OCI-LY7 (cell line): ENCODE measurements at regions not wholly inside any gene's neighbourhood (a gene's known extent, or its start where the extent isn't known, plus 50 kb on each side); places are given as distances from the start of the nearest gene placed in this dataset.

Source experiments
- BruUV-seq: library from RNA; stranded (reverse); fragments of 400-500 nt; replicated peaks from 2 replicates; lab custom pipeline; 2021; lab: Mats Ljungman, UMichigan
- CTCF ChIA-PET: fragments of 300-600 bp; sonication (Branson Sonifier 250); formaldehyde crosslinking; loops from one replicate; lab custom pipeline; 2022; ENCODE audit warnings: antibody characterized with exemption; ENCODE audit not compliant: unreplicated experiment; lab: Charles Lee
- POLR2A ChIA-PET: fragments of 300-600 bp; sonication (Branson Sonifier 250); formaldehyde crosslinking; loops from one replicate; lab custom pipeline; 2022; ENCODE audit warnings: antibody characterized with exemption; lab: Charles Lee
- DNase-seq: peaks from one replicate; pipeline ENCODE4 v3.0.0-alpha.2; 2015; ENCODE audit warnings: low spot score
- H2AFZ ChIP-seq: fragments of 200-600 bp; sonication (generic), shearing (Covaris generic); 2 replicates; pipeline ENCODE4 v1.6.1; 2014; ENCODE audit warnings: mild to moderate bottlenecking, antibody characterized with exemption, low read length, moderate library complexity
- H3K27ac ChIP-seq: fragments of 200-600 bp; sonication (generic); 2 replicates; pipeline ENCODE4 v1.5.1; 2014; ENCODE audit warnings: mixed run types, low read depth, mild to moderate bottlenecking, moderate library complexity, low read length, inconsistent platforms; ENCODE audit not compliant: poor library complexity, severe bottlenecking
- H3K36me3 ChIP-seq: fragments of 200-600 bp; sonication (generic); 2 replicates; pipeline ENCODE4 v1.6.1; 2014; ENCODE audit warnings: mild to moderate bottlenecking, antibody characterized with exemption, low read length, moderate library complexity, mixed read lengths; ENCODE audit not compliant: insufficient read depth
- H3K4me1 ChIP-seq: fragments of 200-600 bp; sonication (generic); 2 replicates; pipeline ENCODE4 v1.5.1; 2014; ENCODE audit warnings: mild to moderate bottlenecking, low read length; ENCODE audit not compliant: insufficient read depth, poor library complexity, severe bottlenecking
- H3K4me2 ChIP-seq: fragments of 200-600 bp; sonication (generic); 2 replicates; pipeline ENCODE4 v1.6.1; 2014; ENCODE audit warnings: mild to moderate bottlenecking, low read length
- H3K4me3 ChIP-seq: fragments of 200-600 bp; sonication (generic); 2 replicates; pipeline ENCODE4 v1.5.1; 2014; ENCODE audit warnings: mild to moderate bottlenecking, low read depth, low read length; ENCODE audit not compliant: poor library complexity, severe bottlenecking
- H3K79me2 ChIP-seq: fragments of 200-600 bp; sonication (generic); 2 replicates; pipeline ENCODE4 v1.6.1; 2016; ENCODE audit warnings: low read depth, mild to moderate bottlenecking, low read length, moderate library complexity, mixed read lengths; ENCODE audit not compliant: insufficient read depth
- H3K9me2 ChIP-seq: fragments of 200-600 bp; sonication (generic); 2 replicates; pipeline ENCODE4 v1.6.1; 2016; ENCODE audit warnings: mild to moderate bottlenecking, low read length, mixed read lengths; ENCODE audit not compliant: insufficient read depth
- H3K9me3 ChIP-seq: fragments of 200-600 bp; sonication (generic); 2 replicates; pipeline ENCODE4 v1.6.1; 2014; ENCODE audit warnings: mild to moderate bottlenecking, mixed run types, low read length, mixed read lengths
- H4K20me1 ChIP-seq: fragments of 200-600 bp; sonication (generic); 2 replicates; pipeline ENCODE4 v1.6.1; 2014; ENCODE audit warnings: mild to moderate bottlenecking, antibody characterized with exemption, low read length, moderate library complexity, mixed read lengths; ENCODE audit not compliant: insufficient read depth
- EZH2phosphoT487 ChIP-seq: fragments of 200-600 bp; sonication (generic); IDR thresholded peaks from 2 replicates; pipeline ENCODE4 v1.6.1; 2018; ENCODE audit warnings: low read depth, borderline replicate concordance, mild to moderate bottlenecking, mixed run types, antibody characterized with exemption, low read length, moderate library complexity, mixed read lengths
- intact Hi-C: fragments of 100-400 bp; cut with micrococcal nuclease; formaldehyde crosslinking; loops from one replicate; pipeline ENCODE4 v1.10.0; 2022; ENCODE audit not compliant: unreplicated experiment
- TF ChIP-seq, protein P1 (sequence below): fragments of 200-600 bp; sonication (generic); conservative IDR thresholded peaks from 2 replicates; pipeline ENCODE4 v1.5.1; 2014; ENCODE audit warnings: mild to moderate bottlenecking, antibody characterized with exemption, low read length, moderate library complexity, mixed read lengths

GRCh38 chr20:50391444-50392137, 118.6 kb upstream of the PTPN1 start:
- TF ChIP-seq, protein P1, sequence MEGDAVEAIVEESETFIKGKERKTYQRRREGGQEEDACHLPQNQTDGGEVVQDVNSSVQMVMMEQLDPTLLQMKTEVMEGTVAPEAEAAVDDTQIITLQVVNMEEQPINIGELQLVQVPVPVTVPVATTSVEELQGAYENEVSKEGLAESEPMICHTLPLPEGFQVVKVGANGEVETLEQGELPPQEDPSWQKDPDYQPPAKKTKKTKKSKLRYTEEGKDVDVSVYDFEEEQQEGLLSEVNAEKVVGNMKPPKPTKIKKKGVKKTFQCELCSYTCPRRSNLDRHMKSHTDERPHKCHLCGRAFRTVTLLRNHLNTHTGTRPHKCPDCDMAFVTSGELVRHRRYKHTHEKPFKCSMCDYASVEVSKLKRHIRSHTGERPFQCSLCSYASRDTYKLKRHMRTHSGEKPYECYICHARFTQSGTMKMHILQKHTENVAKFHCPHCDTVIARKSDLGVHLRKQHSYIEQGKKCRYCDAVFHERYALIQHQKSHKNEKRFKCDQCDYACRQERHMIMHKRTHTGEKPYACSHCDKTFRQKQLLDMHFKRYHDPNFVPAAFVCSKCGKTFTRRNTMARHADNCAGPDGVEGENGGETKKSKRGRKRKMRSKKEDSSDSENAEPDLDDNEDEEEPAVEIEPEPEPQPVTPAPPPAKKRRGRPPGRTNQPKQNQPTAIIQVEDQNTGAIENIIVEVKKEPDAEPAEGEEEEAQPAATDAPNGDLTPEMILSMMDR, result no peak
- no peak for TF ChIP-seq EZH2phosphoT487
- H3K4me1 ChIP-seq, result no peaks in the 10 kb centered on the region
- H4K20me1 ChIP-seq, result no peaks in the 10 kb centered on the region
- H3K4me2 ChIP-seq, result no peak overlapping the region
- H3K4me3 ChIP-seq, result no peak overlapping the region
- ChIA-PET POLR2A (no interaction called here), CTCF (no interaction called here)
- DNase-seq, result no peak
- H3K27ac ChIP-seq, result no peak overlapping the region
- H3K36me3 ChIP-seq, result no peaks in the 10 kb centered on the region
- no peaks in the 10 kb centered on the region for H3K79me2 ChIP-seq
- no peak overlapping the region for H2AFZ ChIP-seq
- no peaks in the 10 kb centered on the region for H3K9me2 ChIP-seq
- no TSS peak for BruUV-seq
- H3K9me3 ChIP-seq, result no peaks in the 10 kb centered on the region
- intact Hi-C loops, result no loop called here

GRCh38 chr20:50392138-50392866, 117.9 kb upstream of the PTPN1 start:
- H3K9me2 ChIP-seq, result no peaks in the 10 kb centered on the region
- no peaks in the 10 kb centered on the region for H3K36me3 ChIP-seq
- ChIA-PET POLR2A (no interaction called here), CTCF (no interaction called here)
- H4K20me1 ChIP-seq, result no peaks in the 10 kb centered on the region
- no peaks in the 10 kb centered on the region for H3K79me2 ChIP-seq
- no peak overlapping the region for H2AFZ ChIP-seq
- BruUV-seq, result no TSS peak
- H3K9me3 ChIP-seq, result no peaks in the 10 kb centered on the region
- DNase-seq, result no peak
- TF ChIP-seq EZH2phosphoT487, result no peak
- TF ChIP-seq, protein P1, result no peak
- H3K4me3 ChIP-seq, result no peak overlapping the region
- no peak overlapping the region for H3K27ac ChIP-seq
- intact Hi-C loops, result no loop called here
- H3K4me2 ChIP-seq, result no peak overlapping the region
- no peaks in the 10 kb centered on the region for H3K4me1 ChIP-seq

GRCh38 chr20:50393242-50393641, 116.9 kb upstream of the PTPN1 start:
- Histone ChIP-seq H3K79me2 (no peaks in the 10 kb centered on the region), H3K9me3 (no peaks in the 10 kb centered on the region), H3K36me3 (no peaks in the 10 kb centered on the region), H3K4me2 (no peak overlapping the region), H3K4me1 (no peaks in the 10 kb centered on the region), H4K20me1 (no peaks in the 10 kb centered on the region), H3K4me3 (no peak overlapping the region), H2AFZ (no peak overlapping the region), H3K9me2 (no peaks in the 10 kb centered on the region), H3K27ac (no peak overlapping the region)
- ChIA-PET POLR2A (no interaction called here), CTCF (no interaction called here)
- TF ChIP-seq, protein P1, result no peak
- TF ChIP-seq EZH2phosphoT487, result no peak
- intact Hi-C loops, result no loop called here
- DNase-seq, result no peak
- BruUV-seq, result no TSS peak
